ENCODE measurements at regions not wholly inside any gene's neighbourhood (a gene's known extent, or its start where the extent isn't known, plus 50 kb on each side); places are given as distances from the start of the nearest gene placed in this dataset.
"Not testable (repeated sequence)": the region's sequence is repeated elsewhere in the genome, so short reads cannot be mapped to it uniquely, and the experiment has no call there.

DNA sequence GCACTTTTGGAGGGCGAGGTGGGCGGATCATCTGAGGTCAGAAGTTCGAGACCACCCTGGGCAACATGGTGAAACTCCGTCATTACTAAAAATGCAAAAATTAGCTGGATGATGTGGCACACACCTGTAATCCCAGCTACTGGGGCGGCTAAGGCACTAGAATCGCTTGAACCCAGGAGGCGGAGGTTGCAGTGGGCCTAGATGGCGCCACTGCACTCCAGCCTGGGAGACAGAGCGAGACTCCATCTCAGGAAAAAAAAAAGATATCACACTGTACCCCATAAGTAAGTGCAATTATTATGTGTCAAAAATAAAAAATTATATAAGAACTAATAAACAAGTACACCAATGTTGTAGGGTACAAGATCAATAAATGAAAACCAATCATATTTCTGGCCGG, 200.0 kb downstream of the CDRT15L2 start:
- TF ChIP-seq, protein P1, sequence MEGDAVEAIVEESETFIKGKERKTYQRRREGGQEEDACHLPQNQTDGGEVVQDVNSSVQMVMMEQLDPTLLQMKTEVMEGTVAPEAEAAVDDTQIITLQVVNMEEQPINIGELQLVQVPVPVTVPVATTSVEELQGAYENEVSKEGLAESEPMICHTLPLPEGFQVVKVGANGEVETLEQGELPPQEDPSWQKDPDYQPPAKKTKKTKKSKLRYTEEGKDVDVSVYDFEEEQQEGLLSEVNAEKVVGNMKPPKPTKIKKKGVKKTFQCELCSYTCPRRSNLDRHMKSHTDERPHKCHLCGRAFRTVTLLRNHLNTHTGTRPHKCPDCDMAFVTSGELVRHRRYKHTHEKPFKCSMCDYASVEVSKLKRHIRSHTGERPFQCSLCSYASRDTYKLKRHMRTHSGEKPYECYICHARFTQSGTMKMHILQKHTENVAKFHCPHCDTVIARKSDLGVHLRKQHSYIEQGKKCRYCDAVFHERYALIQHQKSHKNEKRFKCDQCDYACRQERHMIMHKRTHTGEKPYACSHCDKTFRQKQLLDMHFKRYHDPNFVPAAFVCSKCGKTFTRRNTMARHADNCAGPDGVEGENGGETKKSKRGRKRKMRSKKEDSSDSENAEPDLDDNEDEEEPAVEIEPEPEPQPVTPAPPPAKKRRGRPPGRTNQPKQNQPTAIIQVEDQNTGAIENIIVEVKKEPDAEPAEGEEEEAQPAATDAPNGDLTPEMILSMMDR (IDR thresholded peaks at IDR 0.05; ENCODE audit: low read depth, low read length, missing control alignments) = no peak
- no peak for DNase-seq (ENCODE audit: low read depth)
- H3K4me3 ChIP-seq (ENCODE audit: low read depth, low read length) = no peak overlapping the region

DNA sequence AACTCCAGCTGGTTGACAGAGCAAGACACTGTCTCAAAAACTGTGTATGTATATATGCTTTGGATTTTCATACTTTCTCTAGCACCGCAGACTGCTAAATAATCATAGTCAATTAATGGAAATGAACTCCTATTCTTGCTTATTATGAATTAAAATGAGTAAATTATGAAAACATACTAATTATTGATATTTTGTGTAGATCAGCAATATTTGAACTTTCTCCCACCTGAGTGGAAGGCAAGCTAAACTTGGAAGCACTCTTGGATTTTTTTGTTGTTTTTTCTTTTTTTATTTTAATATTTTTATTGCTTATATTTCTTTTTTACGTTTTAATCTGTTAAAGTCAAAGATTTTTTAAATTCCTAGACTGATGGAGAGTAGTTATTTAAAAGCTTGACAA, 201.7 kb downstream of the CDRT15L2 start:
- in situ Hi-C loops (cut with HindIII; ENCODE audit: low sequenced_read_pairs) = no loop called here
- DNase-seq (ENCODE audit: low read depth) = no peak
- no peak overlapping the region for H3K4me3 ChIP-seq (ENCODE audit: low read depth, low read length)
- TF ChIP-seq, protein P1 (IDR thresholded peaks at IDR 0.05; ENCODE audit: low read depth, low read length, missing control alignments) = no peak

More for the DNA sequence above, 200.0 kb downstream of the CDRT15L2 start:
- in situ Hi-C loops (cut with HindIII; ENCODE audit: low sequenced_read_pairs) = no loop called here

DNA sequence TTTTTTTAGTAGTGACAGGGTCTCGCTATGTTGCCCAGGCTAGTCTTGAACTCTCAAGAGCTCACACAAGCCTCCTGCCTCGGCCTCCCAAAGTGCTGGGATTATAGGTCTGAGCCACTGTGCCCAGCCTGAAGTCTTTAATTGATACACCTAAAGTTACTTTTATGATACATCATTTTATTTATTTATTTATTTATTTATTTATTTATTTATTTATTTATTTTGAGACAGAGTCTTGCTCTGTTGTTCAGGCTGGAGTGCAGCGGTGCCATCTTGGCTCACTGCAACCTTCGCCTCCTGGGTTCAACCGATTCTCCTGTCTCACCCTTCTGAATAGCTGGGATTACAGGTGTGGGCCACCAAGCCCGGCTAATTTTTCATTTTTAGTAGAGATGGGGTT, 202.3 kb downstream of the CDRT15L2 start:
- in situ Hi-C loops (cut with HindIII; ENCODE audit: low sequenced_read_pairs); DNase-seq (ENCODE audit: low read depth); H3K4me3 ChIP-seq (ENCODE audit: low read depth, low read length): not testable (repeated sequence)

DNA sequence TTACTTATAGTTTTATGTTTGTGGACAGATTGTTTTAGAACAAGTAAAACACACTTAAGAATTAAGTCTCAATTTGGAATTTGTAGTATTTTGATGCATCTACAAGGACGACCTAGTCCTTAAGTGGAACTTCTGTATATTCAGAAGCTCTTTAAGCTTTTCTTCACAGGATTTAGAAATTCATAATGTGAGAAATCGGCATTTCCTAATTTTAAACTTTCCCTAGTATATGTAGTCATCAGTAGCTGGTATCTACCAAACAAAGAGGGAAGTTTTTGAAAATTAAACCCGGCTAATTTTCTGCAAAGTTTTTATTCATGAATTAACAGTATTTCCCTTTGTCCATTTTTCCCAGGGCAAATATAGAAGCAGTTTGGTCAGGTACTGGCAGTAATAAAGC, 203.6 kb downstream of the CDRT15L2 start:
- TF ChIP-seq, protein P1 (IDR thresholded peaks at IDR 0.05; ENCODE audit: low read depth, low read length, missing control alignments) = no peak
- in situ Hi-C loops (cut with HindIII; ENCODE audit: low sequenced_read_pairs) = no loop called here
- DNase-seq (ENCODE audit: low read depth) = no peak
- H3K4me3 ChIP-seq (ENCODE audit: low read depth, low read length) = no peak overlapping the region

DNA sequence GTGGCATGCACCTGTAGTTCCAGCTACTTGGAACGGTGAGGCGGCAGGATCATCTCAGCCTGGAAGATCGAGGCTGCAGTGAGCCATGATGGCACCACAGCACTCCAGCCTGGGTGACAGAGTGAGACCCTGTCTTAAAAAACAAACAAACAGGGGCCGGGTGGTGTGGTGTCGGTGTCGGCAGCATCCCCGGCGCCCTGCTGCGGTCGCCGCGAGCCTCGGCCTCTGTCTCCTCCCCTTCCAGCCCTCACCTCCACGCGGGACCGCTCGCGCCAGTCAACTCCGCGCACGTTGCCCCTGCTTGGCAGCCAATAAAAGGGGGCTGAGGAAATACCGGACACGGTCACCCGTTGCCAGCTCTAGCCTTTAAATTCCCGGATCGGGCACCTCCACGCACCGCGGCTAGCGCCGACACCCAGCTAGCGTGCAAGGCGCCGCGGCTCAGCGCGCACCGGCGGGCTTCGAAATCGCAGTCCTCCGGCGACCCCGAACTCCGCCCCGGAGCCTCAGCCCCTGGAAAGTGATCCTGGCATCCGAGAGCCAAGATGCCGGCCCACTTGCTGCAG, 204.7 kb downstream of the CDRT15L2 start:
- TF ChIP-seq, protein P1 (IDR thresholded peaks at IDR 0.05; ENCODE audit: low read depth, low read length, missing control alignments) = no peak
- H3K4me3 ChIP-seq (ENCODE audit: low read depth, low read length) = no peak overlapping the region
- no peak for DNase-seq (ENCODE audit: low read depth)
- in situ Hi-C loops (cut with HindIII; ENCODE audit: low sequenced_read_pairs) = no loop called here

DNA sequence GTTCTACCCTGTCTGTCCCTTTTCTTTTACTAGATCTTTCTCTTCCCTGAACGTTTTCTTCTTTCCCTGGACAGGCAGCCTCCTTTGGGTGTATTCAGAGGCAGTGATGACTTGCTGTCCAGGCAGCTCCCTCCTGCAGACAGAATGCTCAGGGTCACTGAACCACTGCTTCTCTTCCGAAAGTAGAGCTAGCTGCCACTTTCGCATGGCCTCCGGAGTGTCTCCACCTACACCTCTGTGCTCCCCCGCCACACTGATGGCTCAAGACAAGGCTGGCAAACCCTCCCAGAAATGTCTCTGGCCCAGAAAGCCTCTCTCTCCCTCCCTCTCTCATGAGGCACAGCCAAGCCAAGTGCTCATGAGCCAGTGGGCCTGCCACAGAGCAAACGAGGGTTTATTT, 207.8 kb downstream of the CDRT15L2 start:
- in situ Hi-C loops (cut with HindIII; ENCODE audit: low sequenced_read_pairs) = no loop called here
- TF ChIP-seq, protein P1 (IDR thresholded peaks at IDR 0.05; ENCODE audit: low read depth, low read length, missing control alignments) = no peak
- no peak for DNase-seq (ENCODE audit: low read depth)
- H3K4me3 ChIP-seq (ENCODE audit: low read depth, low read length) = no peak overlapping the region

DNA sequence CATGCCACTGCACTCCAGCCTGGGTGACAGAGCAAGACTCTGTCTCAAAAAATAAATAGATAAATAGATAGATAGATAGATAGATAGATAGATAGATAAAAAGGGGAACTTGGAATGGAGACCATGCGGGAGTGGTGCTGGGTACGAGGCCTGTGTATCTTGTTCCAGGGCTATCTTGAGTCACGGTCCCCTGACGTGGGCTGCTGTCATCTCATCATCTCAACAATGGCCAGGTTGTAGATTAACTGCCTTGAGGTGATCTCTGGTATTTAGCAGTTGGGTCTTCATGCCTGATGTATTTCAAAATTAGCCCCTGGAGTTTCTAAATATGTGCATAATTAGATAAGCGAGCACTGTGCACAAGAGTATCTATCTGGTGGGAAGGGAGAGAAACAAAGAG, 212.1 kb downstream of the CDRT15L2 start:
- TF ChIP-seq, protein P1 (IDR thresholded peaks at IDR 0.05; ENCODE audit: low read depth, low read length, missing control alignments) = no peak
- in situ Hi-C loops (cut with HindIII; ENCODE audit: low sequenced_read_pairs) = no loop called here
- H3K4me3 ChIP-seq (ENCODE audit: low read depth, low read length) = no peak overlapping the region
- DNase-seq (ENCODE audit: low read depth) = no peak

Measured in astrocyte of the cerebellum (primary cell).